ENCODE measurements at regions not wholly inside any gene's neighbourhood (a gene's known extent, or its start where the extent isn't known, plus 50 kb on each side); places are given as distances from the start of the nearest gene placed in this dataset.

DNA sequence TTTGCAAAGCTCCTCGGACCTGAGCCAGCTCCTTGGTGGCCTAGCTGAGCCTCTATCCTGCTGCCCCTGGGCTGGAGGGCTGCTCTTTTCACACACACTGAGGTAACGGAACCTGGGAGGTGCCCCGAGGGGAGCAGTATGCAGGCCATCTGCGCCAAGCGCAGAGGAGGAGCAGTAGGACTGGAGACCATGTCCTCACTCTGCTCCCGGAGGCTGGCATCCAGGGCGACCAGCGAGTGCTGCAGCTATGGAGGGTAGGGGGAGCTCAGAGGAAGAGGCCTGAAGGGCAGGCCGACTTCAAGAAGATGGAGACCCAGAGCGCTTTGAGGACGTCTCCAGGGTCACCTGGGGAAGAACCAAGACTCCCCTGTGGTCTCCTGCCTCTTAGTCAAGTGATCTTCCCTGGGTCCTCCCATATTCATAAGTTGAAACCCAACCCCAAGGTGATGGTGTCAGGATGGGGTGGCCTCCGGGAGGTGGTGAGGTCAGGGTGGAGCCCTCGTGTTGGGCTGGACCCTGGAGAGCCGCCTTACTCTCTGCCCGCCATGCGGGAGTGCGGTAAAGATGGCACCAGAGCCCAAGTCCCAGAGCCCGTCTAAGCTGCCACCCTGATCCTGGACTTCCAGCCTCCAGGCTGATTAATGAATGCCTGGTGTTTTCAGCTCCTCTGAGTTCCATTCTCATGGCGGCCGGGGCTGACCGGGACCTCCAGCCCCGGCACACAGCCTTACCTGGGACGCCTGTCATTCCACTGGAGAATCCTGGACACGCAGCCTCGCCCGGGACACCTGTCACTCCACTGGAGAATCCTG lies 160.7 kb downstream of the NDUFA10 start (continued):
- TF ChIP-seq, protein P1, sequence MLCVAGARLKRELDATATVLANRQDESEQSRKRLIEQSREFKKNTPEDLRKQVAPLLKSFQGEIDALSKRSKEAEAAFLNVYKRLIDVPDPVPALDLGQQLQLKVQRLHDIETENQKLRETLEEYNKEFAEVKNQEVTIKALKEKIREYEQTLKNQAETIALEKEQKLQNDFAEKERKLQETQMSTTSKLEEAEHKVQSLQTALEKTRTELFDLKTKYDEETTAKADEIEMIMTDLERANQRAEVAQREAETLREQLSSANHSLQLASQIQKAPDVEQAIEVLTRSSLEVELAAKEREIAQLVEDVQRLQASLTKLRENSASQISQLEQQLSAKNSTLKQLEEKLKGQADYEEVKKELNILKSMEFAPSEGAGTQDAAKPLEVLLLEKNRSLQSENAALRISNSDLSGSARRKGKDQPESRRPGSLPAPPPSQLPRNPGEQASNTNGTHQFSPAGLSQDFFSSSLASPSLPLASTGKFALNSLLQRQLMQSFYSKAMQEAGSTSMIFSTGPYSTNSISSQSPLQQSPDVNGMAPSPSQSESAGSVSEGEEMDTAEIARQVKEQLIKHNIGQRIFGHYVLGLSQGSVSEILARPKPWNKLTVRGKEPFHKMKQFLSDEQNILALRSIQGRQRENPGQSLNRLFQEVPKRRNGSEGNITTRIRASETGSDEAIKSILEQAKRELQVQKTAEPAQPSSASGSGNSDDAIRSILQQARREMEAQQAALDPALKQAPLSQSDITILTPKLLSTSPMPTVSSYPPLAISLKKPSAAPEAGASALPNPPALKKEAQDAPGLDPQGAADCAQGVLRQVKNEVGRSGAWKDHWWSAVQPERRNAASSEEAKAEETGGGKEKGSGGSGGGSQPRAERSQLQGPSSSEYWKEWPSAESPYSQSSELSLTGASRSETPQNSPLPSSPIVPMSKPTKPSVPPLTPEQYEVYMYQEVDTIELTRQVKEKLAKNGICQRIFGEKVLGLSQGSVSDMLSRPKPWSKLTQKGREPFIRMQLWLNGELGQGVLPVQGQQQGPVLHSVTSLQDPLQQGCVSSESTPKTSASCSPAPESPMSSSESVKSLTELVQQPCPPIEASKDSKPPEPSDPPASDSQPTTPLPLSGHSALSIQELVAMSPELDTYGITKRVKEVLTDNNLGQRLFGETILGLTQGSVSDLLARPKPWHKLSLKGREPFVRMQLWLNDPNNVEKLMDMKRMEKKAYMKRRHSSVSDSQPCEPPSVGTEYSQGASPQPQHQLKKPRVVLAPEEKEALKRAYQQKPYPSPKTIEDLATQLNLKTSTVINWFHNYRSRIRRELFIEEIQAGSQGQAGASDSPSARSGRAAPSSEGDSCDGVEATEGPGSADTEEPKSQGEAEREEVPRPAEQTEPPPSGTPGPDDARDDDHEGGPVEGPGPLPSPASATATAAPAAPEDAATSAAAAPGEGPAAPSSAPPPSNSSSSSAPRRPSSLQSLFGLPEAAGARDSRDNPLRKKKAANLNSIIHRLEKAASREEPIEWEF (IDR thresholded peaks at IDR 0.05; ENCODE audit: insufficient replicate concordance, low read depth, low read length), result no peak
- no peak for TF ChIP-seq SMAD5 (IDR thresholded peaks at IDR 0.05; ENCODE audit: low read depth)

DNA sequence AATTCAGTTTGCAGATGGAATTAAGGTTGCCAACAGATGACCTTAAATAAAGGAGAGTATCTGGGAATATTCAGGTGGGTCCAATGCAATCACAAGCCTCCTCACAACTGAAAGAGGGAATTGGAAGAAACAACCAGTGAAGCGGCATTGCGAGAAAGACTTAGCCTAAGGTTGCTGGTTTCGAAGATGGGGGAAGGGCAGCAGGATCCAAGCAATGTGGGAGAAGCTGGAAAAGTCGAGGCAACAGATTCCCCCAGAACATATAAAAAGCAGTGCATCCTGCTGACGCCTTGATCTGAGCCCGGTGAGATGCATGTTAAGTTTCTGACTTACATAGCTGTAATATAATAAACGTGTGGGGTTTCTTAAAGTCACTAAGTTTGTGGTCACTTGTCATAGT lies 162.5 kb downstream of the NDUFA10 start:
- no peaks in the 10 kb centered on the region for H3K27me3 ChIP-seq (replicated peaks in 1 of 2; ENCODE audit: control insufficient read depth in 2 of 2, insufficient read depth in 2 of 2, low read length in 1 of 2)
- CTCF ChIA-PET, result interaction anchor here (1.4 kb wide), 1 partner anchor 718 kb away, joined by 3 read pairs; no protein-coding TSS in a partner anchor

More for the DNA sequence above, 162.5 kb downstream of the NDUFA10 start:
- POLR2A ChIA-PET, result no interaction called here
- SMC1A ChIA-PET (ENCODE audit: uncharacterized antibody, unreplicated experiment), result interaction anchor here (0.7 kb wide), 1 partner anchor 111 kb away, joined by 3 read pairs; no protein-coding TSS in a partner anchor
- no peak for DNase-seq (ENCODE audit: low read depth, low spot score)
- intact Hi-C loops (cut with micrococcal nuclease; ENCODE audit: unreplicated experiment), result no loop called here
- 48% methylated on average over 7 of the region's 7 CpGs for WGBS (ENCODE audit: insufficient coverage, insufficient replicate concordance, low lambda C conversion rate, missing lambda C conversion rate)
- no peak overlapping the region for H2AFZ ChIP-seq (ENCODE audit: control insufficient read depth, low read depth, low read length)
- BruUV-seq (replicated peaks), result no TSS peak
- no peak for FAIRE-seq
- no peaks in the 10 kb centered on the region for H4K20me1 ChIP-seq (ENCODE audit: control insufficient read depth, insufficient read depth)
- no peaks in the 10 kb centered on the region for H3K4me1 ChIP-seq (ENCODE audit: control insufficient read depth, insufficient read depth, low read length)
- H3K79me2 ChIP-seq (ENCODE audit: control insufficient read depth, insufficient read depth, low read length), result no peaks in the 10 kb centered on the region
- in situ Hi-C loops (cut with MboI), result no loop called here
- no peaks in the 10 kb centered on the region; the same call in 2 of the 3 replicates for H3K9me3 ChIP-seq (replicated peaks; ENCODE audit: control insufficient read depth, insufficient read depth, low read length)
- H3K36me3 ChIP-seq (ENCODE audit: control insufficient read depth in 2 of 2, insufficient read depth in 2 of 2, low read length in 1 of 2), result no peaks in the 10 kb centered on the region
- no peak overlapping the region for H3K4me2 ChIP-seq (ENCODE audit: control insufficient read depth, insufficient read depth)
- H3K9ac ChIP-seq (ENCODE audit: control insufficient read depth, insufficient read depth, low read length), result no peak overlapping the region
- H3K27ac ChIP-seq (ENCODE audit: control insufficient read depth, insufficient read depth), result no peak overlapping the region
- no peak for ATAC-seq
- TF ChIP-seq, protein P2, sequence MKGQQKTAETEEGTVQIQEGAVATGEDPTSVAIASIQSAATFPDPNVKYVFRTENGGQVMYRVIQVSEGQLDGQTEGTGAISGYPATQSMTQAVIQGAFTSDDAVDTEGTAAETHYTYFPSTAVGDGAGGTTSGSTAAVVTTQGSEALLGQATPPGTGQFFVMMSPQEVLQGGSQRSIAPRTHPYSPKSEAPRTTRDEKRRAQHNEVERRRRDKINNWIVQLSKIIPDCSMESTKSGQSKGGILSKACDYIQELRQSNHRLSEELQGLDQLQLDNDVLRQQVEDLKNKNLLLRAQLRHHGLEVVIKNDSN (IDR thresholded peaks at IDR 0.05; ENCODE audit: borderline replicate concordance, extremely low read length, insufficient read depth, low read depth, low read length), result no peak
- TF ChIP-seq SIN3A (IDR thresholded peaks at IDR 0.05; ENCODE audit: low read depth, low read length), result no peak
- no peak for TF ChIP-seq POLR2AphosphoS5 (IDR thresholded peaks at IDR 0.05; ENCODE audit: low read length)
- TF ChIP-seq NBN (IDR thresholded peaks at IDR 0.05), result no peak
- TF ChIP-seq NR2C2 (IDR thresholded peaks at IDR 0.05; ENCODE audit: borderline replicate concordance, control insufficient read depth, insufficient read length, low read depth), result no peak
- TF ChIP-seq RCOR1 (conservative IDR thresholded peaks at IDR 0.05; ENCODE audit: low read depth, low read length), result no peak
- no peak for TF ChIP-seq ZNF274 (IDR thresholded peaks at IDR 0.05; ENCODE audit: insufficient read depth, insufficient read length)
- TF ChIP-seq TARDBP (IDR thresholded peaks at IDR 0.05; ENCODE audit: borderline replicate concordance), result no peak
- no peak for TF ChIP-seq ZSCAN29 (IDR thresholded peaks at IDR 0.05)
- TF ChIP-seq DPF2 (IDR thresholded peaks at IDR 0.05), result no peak
- no peak overlapping the region for H3K4me3 ChIP-seq
- RAD21 ChIA-PET (ENCODE audit: unreplicated experiment), result no interaction called here

Data from GM12878 (cell line).